Amygdala (tissue), 56 donors: ENCODE measurements at regions not wholly inside any gene's neighbourhood (a gene's known extent, or its start where the extent isn't known, plus 50 kb on each side); places are given as distances from the start of the nearest gene placed in this dataset.
A peak's percentile ranks its signal among the peaks of the same experiment; 100 is the strongest.

Experiments
- DNase-seq, 56 donors: peaks; one replicate each; lab custom pipeline; 2025; lab: John Stamatoyannopoulos, UW

DNA sequence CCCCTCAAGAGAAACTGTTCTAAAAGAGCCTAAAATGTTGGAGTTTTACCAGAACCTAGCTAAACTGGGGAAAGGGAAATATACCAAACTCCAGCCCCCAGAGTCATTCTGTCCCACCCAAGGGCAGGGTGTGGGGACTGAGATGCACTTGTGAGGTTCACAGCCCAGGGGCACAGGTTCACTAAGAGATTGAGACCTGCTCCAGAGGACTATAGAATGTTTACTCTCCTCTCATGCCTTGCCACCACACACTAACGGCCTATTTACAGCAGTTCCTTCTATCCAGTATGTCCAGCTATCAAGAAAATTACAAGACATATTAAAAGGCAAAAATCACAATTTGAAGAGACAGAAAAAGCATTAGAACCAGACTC, 60.6 kb upstream of the PARP11 start:
- no peak for DNase-seq

DNA sequence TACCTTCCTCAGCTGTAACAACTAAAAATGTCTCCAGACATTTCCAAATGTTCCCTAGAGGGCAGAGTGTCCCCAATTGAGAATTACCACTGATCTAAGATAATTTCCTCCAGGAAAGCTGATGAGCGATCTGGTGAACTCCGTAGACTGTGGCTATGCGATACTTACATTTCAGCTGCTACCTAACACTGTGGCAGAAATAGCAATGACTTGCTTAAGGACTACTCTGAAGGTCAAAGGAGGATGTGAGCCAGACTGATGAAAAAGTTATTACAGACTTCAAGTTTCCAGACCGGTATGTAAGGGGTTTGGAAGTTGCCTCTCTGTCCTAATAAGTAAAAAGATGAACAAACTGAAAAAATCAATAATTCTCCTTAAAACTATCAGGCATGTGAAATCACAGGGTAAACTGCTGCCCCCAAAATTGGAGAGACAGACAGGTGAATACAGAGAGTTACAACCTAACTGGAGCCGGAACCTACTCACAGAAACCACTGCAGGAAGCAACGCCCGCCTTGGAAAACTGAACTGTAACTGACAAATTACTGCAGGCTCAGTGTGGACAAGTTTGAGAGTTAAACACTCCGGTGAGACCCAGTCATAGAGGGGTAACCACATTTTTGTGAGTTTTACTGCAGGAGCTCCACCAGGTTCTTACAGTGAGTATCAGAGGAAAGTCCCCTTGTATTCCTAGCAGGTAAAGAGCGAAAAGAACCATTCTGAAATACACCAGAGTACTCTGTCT, 60.0 kb upstream of the PARP11 start:
- no peak for DNase-seq

DNA sequence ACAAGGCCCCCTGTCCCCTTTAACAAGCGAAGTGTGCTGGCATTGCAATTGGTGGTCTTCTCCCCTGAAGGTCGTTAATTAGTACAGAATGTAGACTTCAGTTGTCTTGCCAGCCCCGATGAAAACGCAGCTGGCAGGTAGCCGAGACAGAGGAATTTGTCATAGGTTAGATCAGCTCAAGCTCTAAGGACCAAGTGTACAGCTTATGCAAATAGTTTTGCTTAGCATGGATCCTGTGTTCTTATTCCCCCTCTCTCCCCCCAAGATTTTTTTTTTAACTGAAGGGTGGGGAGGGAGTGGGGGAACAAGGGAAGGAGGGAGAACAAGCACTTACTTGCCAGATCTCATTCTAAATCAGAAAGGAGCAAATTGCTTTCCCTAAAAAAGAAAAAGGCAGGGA, 58.6 kb upstream of the PARP11 start:
- no peak for DNase-seq

DNA sequence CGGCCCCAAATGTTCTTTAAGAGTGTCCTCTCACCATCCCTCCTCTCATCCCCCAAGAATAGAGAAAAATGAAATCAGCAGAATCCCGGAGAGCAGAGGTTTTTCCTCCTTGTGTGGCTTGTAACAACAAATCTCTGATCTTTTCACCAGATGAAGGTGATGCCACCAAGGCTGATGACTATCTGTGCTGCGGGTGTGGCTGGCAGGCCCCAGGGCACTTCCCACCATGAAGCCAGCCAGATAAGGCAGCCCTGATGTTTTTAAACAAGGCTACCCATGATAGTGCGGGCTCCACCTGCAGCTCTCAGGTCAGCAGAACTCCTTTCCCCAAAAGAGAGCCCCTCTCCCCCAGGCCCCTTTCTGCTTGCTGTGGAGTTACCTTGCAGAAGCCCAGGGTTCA, 58.0 kb upstream of the PARP11 start:
- DNase-seq, result no peak

DNA sequence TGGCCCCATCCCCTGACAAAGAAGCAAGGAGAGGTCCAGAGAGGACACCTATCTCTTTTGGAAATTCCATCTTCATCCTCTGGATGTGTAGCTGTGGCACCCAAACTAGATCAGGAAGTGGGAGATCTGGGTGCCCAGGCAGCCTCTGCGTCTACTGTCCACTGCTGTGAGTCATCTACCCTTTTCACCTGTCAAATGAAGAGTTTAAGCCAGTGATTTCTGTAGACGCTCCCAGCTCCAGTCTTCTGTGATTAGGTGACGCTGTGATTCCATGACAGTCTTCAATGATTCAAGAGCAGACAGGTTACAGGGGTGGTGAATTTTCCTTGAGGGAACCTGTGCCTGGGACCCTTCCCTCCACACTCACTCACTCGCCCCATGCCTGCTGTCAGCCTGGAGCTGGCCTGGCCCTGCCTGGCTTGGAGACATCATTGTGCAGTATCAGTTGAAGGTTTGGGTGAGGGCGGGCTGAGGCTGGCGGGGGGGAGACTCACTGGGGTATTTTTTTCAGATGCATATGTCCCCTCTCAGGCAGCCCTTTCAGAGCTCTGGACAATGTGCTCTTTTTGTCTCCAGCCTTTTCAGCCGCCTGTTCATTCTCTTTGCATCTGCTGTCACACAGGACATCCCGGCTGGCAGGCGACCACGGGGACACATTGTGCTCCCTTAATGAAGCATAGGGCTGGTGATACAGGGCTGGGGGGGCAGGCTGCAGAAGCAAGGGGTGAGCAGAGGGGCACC, 56.8 kb upstream of the PARP11 start:
- DNase-seq, result peak in 10 of 56 donors; percentile 3 to 25 (median 12)

DNA sequence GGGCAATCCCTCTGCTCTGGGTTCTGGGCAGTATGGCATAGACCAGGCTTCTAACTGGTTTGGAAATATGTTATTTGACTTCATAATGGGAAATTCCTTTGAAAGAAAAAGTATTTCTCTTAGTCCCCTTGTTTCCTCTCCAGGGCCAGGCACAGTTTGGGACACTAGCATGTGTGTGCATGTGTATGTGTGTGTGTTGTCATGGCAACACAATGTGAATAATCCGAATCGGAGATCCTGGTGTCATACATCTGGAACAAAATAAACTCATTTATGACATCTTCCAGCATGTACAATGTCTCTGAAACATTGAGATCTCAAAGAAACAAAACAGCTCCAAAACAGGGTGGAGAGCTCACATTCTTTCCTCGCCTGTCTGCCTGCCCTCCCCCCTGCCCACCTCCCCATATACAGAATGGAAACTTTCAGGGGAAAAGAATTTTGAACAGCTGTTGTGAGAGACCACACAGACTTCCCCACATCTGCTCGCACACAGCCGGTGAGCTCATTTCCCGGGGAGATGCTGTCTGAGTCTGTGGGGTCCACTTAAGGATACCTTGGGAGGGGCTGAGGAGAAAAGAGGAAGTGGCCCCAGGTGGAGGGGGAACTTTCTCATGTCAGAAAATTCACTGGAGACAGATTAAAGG, 55.5 kb upstream of the PARP11 start:
- no peak for DNase-seq

DNA sequence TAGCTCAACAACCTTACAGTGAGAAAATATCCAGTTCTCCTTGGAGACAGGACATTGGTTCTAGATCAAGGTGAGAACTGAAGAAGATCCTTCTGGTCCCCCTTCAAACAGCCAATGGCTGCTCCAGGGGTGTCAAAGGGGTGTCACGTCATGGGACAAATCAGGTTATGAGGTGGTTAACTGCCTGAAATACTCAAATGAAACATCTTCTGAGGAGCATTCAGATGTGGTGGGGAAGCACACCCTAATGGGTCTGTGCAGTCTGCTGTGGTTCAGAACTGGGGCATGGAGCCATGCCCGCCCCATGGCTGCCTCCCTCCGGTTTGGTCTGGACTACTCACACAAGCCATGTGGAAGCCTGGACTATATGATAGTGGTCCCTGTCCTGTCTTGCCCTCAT, 52.4 kb upstream of the PARP11 start:
- no peak for DNase-seq

DNA sequence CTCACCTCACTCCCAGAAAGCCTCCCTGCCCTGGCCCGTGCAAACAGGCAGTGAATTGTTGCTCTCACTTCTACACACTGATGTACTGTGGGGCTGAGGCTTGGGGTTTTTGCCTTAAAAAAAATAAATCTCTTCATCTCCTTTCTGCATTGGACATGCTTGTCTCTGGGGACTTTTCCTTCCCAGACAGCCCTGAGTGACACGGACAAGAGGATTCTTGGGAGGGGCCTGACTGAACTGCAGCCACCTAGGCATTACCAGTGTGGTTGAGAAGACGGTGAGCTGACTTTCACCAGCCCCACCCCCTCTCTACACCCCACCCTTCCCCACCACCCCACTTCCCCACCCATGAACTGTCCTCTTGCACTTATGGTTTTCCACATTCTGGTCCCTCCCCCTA, 51.6 kb upstream of the PARP11 start:
- no peak for DNase-seq

DNA sequence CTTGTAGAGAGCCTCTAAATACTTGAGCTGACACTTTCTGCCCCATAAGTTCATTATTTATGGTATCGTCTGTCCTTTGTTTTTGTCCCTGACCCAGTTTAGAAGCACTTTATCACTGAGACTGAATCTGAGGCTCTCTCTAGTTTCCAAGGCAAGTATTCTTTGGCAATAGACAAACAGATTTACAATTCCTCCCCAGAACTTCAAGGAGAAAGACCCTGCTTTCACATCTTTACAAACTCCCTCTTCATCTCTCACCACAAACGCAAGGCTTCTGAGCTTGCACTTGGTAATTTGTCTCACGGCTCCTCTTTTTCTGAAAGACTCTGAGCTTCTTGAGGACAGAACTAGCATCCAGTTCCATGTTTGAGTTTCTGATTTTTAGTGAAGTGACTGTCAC, 49.8 kb upstream of the PARP11 start:
- no peak for DNase-seq
